ENCODE measurements at regions not wholly inside any gene's neighbourhood (a gene's known extent, or its start where the extent isn't known, plus 50 kb on each side); places are given as distances from the start of the nearest gene placed in this dataset.

- Histone ChIP-seq H2AFZ (ENCODE audit: low read length) (no peak overlapping the region), H3K9me2 (ENCODE audit: insufficient read depth, low read length) (no peaks in the 10 kb centered on the region), H3K4me3 (ENCODE audit: low read depth, low read length, poor library complexity, severe bottlenecking) (no peak overlapping the region), H3K4me1 (ENCODE audit: insufficient read depth, low read length, poor library complexity, severe bottlenecking) (no peaks in the 10 kb centered on the region), H3K36me3 (ENCODE audit: insufficient read depth, low read length) (no peaks in the 10 kb centered on the region), H3K27ac (ENCODE audit: low read depth, low read length, poor library complexity, severe bottlenecking) (no peak overlapping the region), H3K9me3 (ENCODE audit: low read length) (no peaks in the 10 kb centered on the region), H3K79me2 (ENCODE audit: insufficient read depth, low read depth, low read length) (no peaks in the 10 kb centered on the region), H3K4me2 (ENCODE audit: low read length) (no peak overlapping the region), H4K20me1 (ENCODE audit: insufficient read depth, low read length) (no peaks in the 10 kb centered on the region)
- ChIA-PET CTCF (ENCODE audit: unreplicated experiment) (no interaction called here), POLR2A (no interaction called here)
- DNase-seq (ENCODE audit: low spot score) = no peak
- no peak for TF ChIP-seq CTCF (conservative IDR thresholded peaks at IDR 0.05; ENCODE audit: low read length)
- TF ChIP-seq EZH2phosphoT487 (IDR thresholded peaks at IDR 0.05; ENCODE audit: borderline replicate concordance, low read depth, low read length) = no peak
- BruUV-seq (replicated peaks) = no TSS peak
- intact Hi-C loops (cut with micrococcal nuclease; ENCODE audit: unreplicated experiment) = no loop called here
These were observed 111.0 kb upstream of the CDH20 start for GRCh38 chr18:61222206-61222605.

GRCh38 chr18:61225336-61225735 lies 107.9 kb upstream of the CDH20 start:
- intact Hi-C loops (cut with micrococcal nuclease; ENCODE audit: unreplicated experiment) = no loop called here
- Histone ChIP-seq H4K20me1 (ENCODE audit: insufficient read depth, low read length) (no peaks in the 10 kb centered on the region), H3K9me3 (ENCODE audit: low read length) (no peaks in the 10 kb centered on the region), H3K4me3 (ENCODE audit: low read depth, low read length, poor library complexity, severe bottlenecking) (no peak overlapping the region), H3K79me2 (ENCODE audit: insufficient read depth, low read depth, low read length) (no peaks in the 10 kb centered on the region), H2AFZ (ENCODE audit: low read length) (no peak overlapping the region), H3K9me2 (ENCODE audit: insufficient read depth, low read length) (no peaks in the 10 kb centered on the region), H3K4me1 (ENCODE audit: insufficient read depth, low read length, poor library complexity, severe bottlenecking) (no peaks in the 10 kb centered on the region), H3K27ac (ENCODE audit: low read depth, low read length, poor library complexity, severe bottlenecking) (no peak overlapping the region), H3K36me3 (ENCODE audit: insufficient read depth, low read length) (no peaks in the 10 kb centered on the region), H3K4me2 (ENCODE audit: low read length) (no peak overlapping the region)
- no TSS peak for BruUV-seq (replicated peaks)
- ChIA-PET CTCF (ENCODE audit: unreplicated experiment) (no interaction called here), POLR2A (no interaction called here)
- DNase-seq (ENCODE audit: low spot score) = no peak
- TF ChIP-seq CTCF (conservative IDR thresholded peaks at IDR 0.05; ENCODE audit: low read length) (no peak), EZH2phosphoT487 (IDR thresholded peaks at IDR 0.05; ENCODE audit: borderline replicate concordance, low read depth, low read length) (no peak)

GRCh38 chr18:61236356-61237057 lies 96.7 kb upstream of the CDH20 start:
- no TSS peak for BruUV-seq (replicated peaks)
- DNase-seq (ENCODE audit: low spot score) = no peak
- no peaks in the 10 kb centered on the region for H3K79me2 ChIP-seq (ENCODE audit: insufficient read depth, low read depth, low read length)
- no peaks in the 10 kb centered on the region for H3K9me2 ChIP-seq (ENCODE audit: insufficient read depth, low read length)
- POLR2A ChIA-PET = no interaction called here
- H4K20me1 ChIP-seq (ENCODE audit: insufficient read depth, low read length) = no peaks in the 10 kb centered on the region
- no peaks in the 10 kb centered on the region for H3K36me3 ChIP-seq (ENCODE audit: insufficient read depth, low read length)
- intact Hi-C loops (cut with micrococcal nuclease; ENCODE audit: unreplicated experiment) = no loop called here
- no peak overlapping the region for H2AFZ ChIP-seq (ENCODE audit: low read length)
- no peaks in the 10 kb centered on the region for H3K4me1 ChIP-seq (ENCODE audit: insufficient read depth, low read length, poor library complexity, severe bottlenecking)
- no peak overlapping the region for H3K4me2 ChIP-seq (ENCODE audit: low read length)
- CTCF ChIA-PET (ENCODE audit: unreplicated experiment) = no interaction called here
- no peak overlapping the region for H3K4me3 ChIP-seq (ENCODE audit: low read depth, low read length, poor library complexity, severe bottlenecking)
- H3K9me3 ChIP-seq (ENCODE audit: low read length) = no peaks in the 10 kb centered on the region
- TF ChIP-seq CTCF (conservative IDR thresholded peaks at IDR 0.05; ENCODE audit: low read length) (no peak), EZH2phosphoT487 (IDR thresholded peaks at IDR 0.05; ENCODE audit: borderline replicate concordance, low read depth, low read length) (no peak)
- no peak overlapping the region for H3K27ac ChIP-seq (ENCODE audit: low read depth, low read length, poor library complexity, severe bottlenecking)

Measured in OCI-LY7 (cell line).